ENCODE measurements at regions not wholly inside any gene's neighbourhood (a gene's known extent, or its start where the extent isn't known, plus 50 kb on each side); places are given as distances from the start of the nearest gene placed in this dataset.
"Not testable (repeated sequence)": the region's sequence is repeated elsewhere in the genome, so short reads cannot be mapped to it uniquely, and the experiment has no call there.

GRCh38 chr17:21603292-21603691 lies 89.0 kb upstream of the KCNJ18 start:
- not testable (repeated sequence) for DNase-seq (ENCODE audit: extremely low read depth in 1 of 11, low read depth in 9 of 11, low spot score in 4 of 11)

GRCh38 chr17:21611443-21611842 lies 80.9 kb upstream of the KCNJ18 start:
- DNase-seq (ENCODE audit: extremely low read depth in 1 of 11, low read depth in 9 of 11, low spot score in 4 of 11): not testable (repeated sequence)

DNA sequence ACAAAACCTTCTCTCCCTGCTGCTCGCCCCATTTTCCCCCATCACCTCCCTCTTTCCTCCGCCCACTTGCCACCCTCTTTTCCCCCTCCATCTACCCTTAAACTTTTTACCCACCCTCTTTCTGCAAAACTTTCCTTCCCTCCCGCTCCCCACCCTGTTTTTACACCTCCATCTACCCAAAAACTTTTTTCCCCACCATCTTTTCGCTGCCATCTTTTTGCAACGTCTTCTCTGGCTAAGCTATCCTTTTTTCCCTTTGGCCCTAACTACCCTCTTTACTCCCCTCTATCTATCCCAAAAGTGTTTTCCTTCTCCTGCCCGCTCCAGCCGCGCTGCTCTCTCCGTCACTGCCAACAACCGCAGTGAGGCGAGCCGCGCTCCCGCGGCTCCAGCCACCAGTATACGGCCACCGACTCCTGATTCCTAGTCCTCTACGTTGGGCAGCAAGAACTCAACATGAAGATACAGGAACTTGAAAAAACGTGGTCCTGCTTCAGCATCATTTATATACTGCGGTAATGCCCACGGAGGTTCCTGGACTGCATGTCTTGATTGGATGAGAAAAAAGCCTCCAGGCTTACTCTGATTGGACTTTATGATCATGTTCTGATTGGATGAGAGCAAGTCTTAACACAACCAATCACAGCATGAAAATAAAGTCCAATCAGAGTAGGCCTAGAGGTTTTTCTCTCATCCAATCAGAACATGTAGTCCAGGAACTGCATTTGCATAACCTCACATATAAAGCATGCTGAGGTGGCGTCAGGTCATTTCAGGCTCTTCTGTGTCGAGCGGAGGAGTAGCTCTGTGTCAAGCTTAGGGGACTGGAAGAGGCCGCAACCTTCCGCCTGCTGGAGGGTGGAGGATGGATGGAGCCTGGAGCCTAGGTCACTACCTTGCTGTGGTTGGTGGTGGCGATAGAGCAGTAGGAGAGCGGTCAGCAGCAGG lies 79.9 kb upstream of the KCNJ18 start:
- not testable (repeated sequence) for DNase-seq (ENCODE audit: extremely low read depth in 1 of 11, low read depth in 9 of 11, low spot score in 4 of 11)

- DNase-seq (ENCODE audit: extremely low read depth in 1 of 11, low read depth in 9 of 11, low spot score in 4 of 11): no peak
These were observed 79.3 kb upstream of the KCNJ18 start for GRCh38 chr17:21613071-21613429.

DNA sequence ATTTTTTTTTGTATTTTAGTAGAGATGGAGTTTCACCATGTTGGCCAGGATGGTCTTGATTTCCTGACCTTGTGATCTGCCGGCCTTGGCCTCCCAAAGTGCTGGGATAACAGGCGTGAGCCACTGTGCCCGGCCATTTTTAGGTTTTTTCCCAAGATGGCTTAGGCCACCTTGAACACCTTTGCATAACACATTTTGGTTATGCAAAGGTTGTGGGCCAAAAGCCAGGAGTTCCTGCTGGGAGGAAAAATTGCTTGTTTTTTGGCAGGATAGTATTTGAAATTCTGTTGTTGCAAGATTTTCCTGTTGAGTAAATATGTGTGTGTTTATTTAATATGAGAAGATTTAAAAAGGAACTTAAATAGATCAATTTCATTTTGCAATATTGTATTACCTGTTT lies 65.3 kb upstream of the KCNJ18 start:
- not testable (repeated sequence) for DNase-seq (ENCODE audit: extremely low read depth in 1 of 11, low read depth in 9 of 11, low spot score in 4 of 11)

Measured in renal cortex interstitium (tissue), 11 donors.